ENCODE measurements at regions not wholly inside any gene's neighbourhood (a gene's known extent, or its start where the extent isn't known, plus 50 kb on each side); places are given as distances from the start of the nearest gene placed in this dataset.

- no peaks in the 10 kb centered on the region for H3K9me3 ChIP-seq
- no peaks in the 10 kb centered on the region for H3K36me3 ChIP-seq (ENCODE audit: low read depth)
- DNase-seq, result no peak
- TF ChIP-seq CTCF (IDR thresholded peaks at IDR 0.05), result no peak
- H3K4me3 ChIP-seq, result no peak overlapping the region
- no peak for ATAC-seq
- no peaks in the 10 kb centered on the region for H3K4me1 ChIP-seq (ENCODE audit: low read depth)
- intact Hi-C loops (cut with DNase I, micrococcal nuclease), result no loop called here
These were observed 290.6 kb downstream of the CBLN4 start for GRCh38 chr20:55714736-55715135.

GRCh38 chr20:55714082-55714481 is 291.2 kb downstream of the CBLN4 start:
- intact Hi-C loops (cut with DNase I, micrococcal nuclease), result no loop called here
- Histone ChIP-seq H3K36me3 (ENCODE audit: low read depth) (no peaks in the 10 kb centered on the region), H3K4me3 (no peak overlapping the region), H3K4me1 (ENCODE audit: low read depth) (no peaks in the 10 kb centered on the region), H3K9me3 (no peaks in the 10 kb centered on the region)
- DNase-seq (no peak), ATAC-seq (no peak)
- TF ChIP-seq CTCF (IDR thresholded peaks at IDR 0.05), result no peak

- no peaks in the 10 kb centered on the region for H3K9me3 ChIP-seq
- no peak for ATAC-seq
- TF ChIP-seq CTCF (IDR thresholded peaks at IDR 0.05), result no peak
- no peak overlapping the region for H3K4me3 ChIP-seq
- no peaks in the 10 kb centered on the region for H3K36me3 ChIP-seq (ENCODE audit: low read depth)
- intact Hi-C loops (cut with DNase I, micrococcal nuclease), result no loop called here
- no peaks in the 10 kb centered on the region for H3K4me1 ChIP-seq (ENCODE audit: low read depth)
- no peak for DNase-seq
These were observed 300.9 kb downstream of the CBLN4 start for GRCh38 chr20:55704458-55704857.

- TF ChIP-seq CTCF (IDR thresholded peaks at IDR 0.05), result no peak
- DNase-seq, result no peak
- no peak overlapping the region for H3K4me3 ChIP-seq
These were observed 303.9 kb downstream of the CBLN4 start for GRCh38 chr20:55701467-55701866.

GRCh38 chr20:55696520-55696919 is 308.8 kb downstream of the CBLN4 start:
- Histone ChIP-seq H3K4me3 (no peak overlapping the region), H3K9me3 (no peaks in the 10 kb centered on the region), H3K4me1 (ENCODE audit: low read depth) (no peaks in the 10 kb centered on the region), H3K36me3 (ENCODE audit: low read depth) (no peaks in the 10 kb centered on the region)
- no peak for DNase-seq
- intact Hi-C loops (cut with DNase I, micrococcal nuclease), result no loop called here
- TF ChIP-seq CTCF (IDR thresholded peaks at IDR 0.05), result no peak
- ATAC-seq, result no peak

More at GRCh38 chr20:55701467-55701866, 303.9 kb downstream of the CBLN4 start:
- Histone ChIP-seq H3K9me3 (no peaks in the 10 kb centered on the region), H3K4me1 (ENCODE audit: low read depth) (no peaks in the 10 kb centered on the region), H3K36me3 (ENCODE audit: low read depth) (no peaks in the 10 kb centered on the region)
- no peak for ATAC-seq
- intact Hi-C loops (cut with DNase I, micrococcal nuclease), result no loop called here

- no peak for ATAC-seq
- no peak overlapping the region for H3K4me3 ChIP-seq
- DNase-seq, result no peak
- intact Hi-C loops (cut with DNase I, micrococcal nuclease), result no loop called here
- H3K36me3 ChIP-seq (ENCODE audit: low read depth), result no peaks in the 10 kb centered on the region
- TF ChIP-seq CTCF (IDR thresholded peaks at IDR 0.05), result no peak
- H3K9me3 ChIP-seq, result no peaks in the 10 kb centered on the region
- H3K4me1 ChIP-seq (ENCODE audit: low read depth), result no peaks in the 10 kb centered on the region
These were observed 311.7 kb downstream of the CBLN4 start for GRCh38 chr20:55693641-55694040.

Measured in mucosa of descending colon (tissue), 3 donors.